ENCODE measurements at regions not wholly inside any gene's neighbourhood (a gene's known extent, or its start where the extent isn't known, plus 50 kb on each side); places are given as distances from the start of the nearest gene placed in this dataset.

GRCh38 chr1:30345491-30346130 is 377.8 kb downstream of the MATN1 start:
- DNase-seq = no peak

GRCh38 chr1:30343562-30343961 is 379.8 kb downstream of the MATN1 start:
- no peak for DNase-seq

- DNase-seq = no peak
These were observed 380.7 kb downstream of the MATN1 start for GRCh38 chr1:30342535-30343141.

GRCh38 chr1:30340934-30341333 is 382.5 kb downstream of the MATN1 start:
- no peak for DNase-seq

GRCh38 chr1:30339866-30340265 is 383.5 kb downstream of the MATN1 start:
- DNase-seq = no peak

GRCh38 chr1:30338765-30339164 is 384.6 kb downstream of the MATN1 start:
- DNase-seq = no peak

- no peak for DNase-seq
These were observed 386.1 kb downstream of the MATN1 start for GRCh38 chr1:30337324-30337620.

GRCh38 chr1:30336550-30337323 is 386.6 kb downstream of the MATN1 start:
- no peak for DNase-seq

GRCh38 chr1:30335997-30336390 is 387.4 kb downstream of the MATN1 start:
- no peak for DNase-seq

- DNase-seq = no peak
These were observed 387.9 kb downstream of the MATN1 start for GRCh38 chr1:30335389-30335996.

- no peak for DNase-seq
These were observed 388.6 kb downstream of the MATN1 start for GRCh38 chr1:30334767-30335166.

GRCh38 chr1:30332116-30333094 is 391.0 kb downstream of the MATN1 start:
- no peak for DNase-seq

- DNase-seq = no peak
These were observed 391.8 kb downstream of the MATN1 start for GRCh38 chr1:30331415-30332065.

GRCh38 chr1:30330644-30331043 is 392.7 kb downstream of the MATN1 start:
- DNase-seq = no peak

GRCh38 chr1:30329802-30330557 is 393.4 kb downstream of the MATN1 start:
- no peak for DNase-seq

- DNase-seq = no peak
These were observed 394.1 kb downstream of the MATN1 start for GRCh38 chr1:30329263-30329753.

- no peak for DNase-seq
These were observed 394.8 kb downstream of the MATN1 start for GRCh38 chr1:30328401-30329262.

GRCh38 chr1:30328100-30328370 is 395.4 kb downstream of the MATN1 start:
- DNase-seq = no peak

GRCh38 chr1:30327370-30328099 is 395.9 kb downstream of the MATN1 start:
- no peak for DNase-seq

- no peak for DNase-seq
These were observed 397.4 kb downstream of the MATN1 start for GRCh38 chr1:30325999-30326398.
